GM23338 (cell line): ENCODE measurements at regions not wholly inside any gene's neighbourhood (a gene's known extent, or its start where the extent isn't known, plus 50 kb on each side); places are given as distances from the start of the nearest gene placed in this dataset.

ENCODE experiments used
- CTCF ChIP-seq, 2 experiments: fragments of 200-600 bp in 1 of 2; sonication (generic) in 1 of 2; conservative IDR thresholded peaks; 2 replicates each; pipeline versions ENCODE4 v1.5.1 to v1.6.1; 2016 to 2017; ENCODE audit warnings: antibody characterized with exemption in 2 of 2, low read depth in 2 of 2, mild to moderate bottlenecking in 2 of 2, moderate library complexity in 1 of 2
- POLR2AphosphoS5 ChIP-seq: IDR thresholded peaks from 2 replicates; pipeline ENCODE4 v1.6.1; 2016; ENCODE audit warnings: antibody characterized with exemption, low read depth

- TF ChIP-seq CTCF (conservative IDR thresholded peaks at IDR 0.05; ENCODE audit: low read depth in 2 of 2), result no peak
- no peak for TF ChIP-seq POLR2AphosphoS5
Measured at GRCh38 chr4:75287738-75288517, 226.3 kb downstream of the RCHY1 start.
